ENCODE measurements at regions not wholly inside any gene's neighbourhood (a gene's known extent, or its start where the extent isn't known, plus 50 kb on each side); places are given as distances from the start of the nearest gene placed in this dataset.
"Not testable (repeated sequence)": the region's sequence is repeated elsewhere in the genome, so short reads cannot be mapped to it uniquely, and the experiment has no call there.

- DNase-seq (ENCODE audit: low spot score) = peak; percentile 30
Measured at GRCh38 chr6:4350567-4351519, 215.5 kb upstream of the ECI2 start.

GRCh38 chr6:4349931-4350330 is 214.6 kb upstream of the ECI2 start:
- DNase-seq (ENCODE audit: low spot score) = no peak

- DNase-seq (ENCODE audit: low spot score) = no peak
Measured at GRCh38 chr6:4349323-4349722, 213.9 kb upstream of the ECI2 start.

GRCh38 chr6:4348462-4349112 is 213.2 kb upstream of the ECI2 start:
- no peak for DNase-seq (ENCODE audit: low spot score)

GRCh38 chr6:4347877-4348276 is 212.5 kb upstream of the ECI2 start:
- DNase-seq (ENCODE audit: low spot score) = no peak

- DNase-seq (ENCODE audit: low spot score) = no peak
Measured at GRCh38 chr6:4346659-4347333, 211.4 kb upstream of the ECI2 start.

- no peak for DNase-seq (ENCODE audit: low spot score)
Measured at GRCh38 chr6:4345543-4345942, 210.2 kb upstream of the ECI2 start.

- DNase-seq (ENCODE audit: low spot score) = no peak
Measured at GRCh38 chr6:4344317-4344899, 209.0 kb upstream of the ECI2 start.

- no peak for DNase-seq (ENCODE audit: low spot score)
Measured at GRCh38 chr6:4342407-4343137, 207.2 kb upstream of the ECI2 start.

GRCh38 chr6:4341078-4341797 is 205.9 kb upstream of the ECI2 start:
- no peak for DNase-seq (ENCODE audit: low spot score)

- DNase-seq (ENCODE audit: low spot score) = no peak
Measured at GRCh38 chr6:4340544-4340943, 205.2 kb upstream of the ECI2 start.

- no peak for DNase-seq (ENCODE audit: low spot score)
Measured at GRCh38 chr6:4338884-4339283, 203.5 kb upstream of the ECI2 start.

- DNase-seq (ENCODE audit: low spot score) = peak; percentile 88
Measured at GRCh38 chr6:4336778-4337442, 201.5 kb upstream of the ECI2 start.

- no peak for DNase-seq (ENCODE audit: low spot score)
Measured at GRCh38 chr6:4336084-4336483, 200.7 kb upstream of the ECI2 start.

GRCh38 chr6:4334158-4334740 is 198.9 kb upstream of the ECI2 start:
- not testable (repeated sequence) for DNase-seq (ENCODE audit: low spot score)

GRCh38 chr6:4327841-4328240 is 192.5 kb upstream of the ECI2 start:
- no peak for DNase-seq (ENCODE audit: low spot score)

GRCh38 chr6:4324746-4325145 is 189.4 kb upstream of the ECI2 start:
- no peak for DNase-seq (ENCODE audit: low spot score)

GRCh38 chr6:4323322-4323721 is 187.9 kb upstream of the ECI2 start:
- no peak for DNase-seq (ENCODE audit: low spot score)

GRCh38 chr6:4322846-4323309 is 187.5 kb upstream of the ECI2 start:
- peak; percentile 29 for DNase-seq (ENCODE audit: low spot score)

Measured in kidney tubule cell (primary cell).